ENCODE measurements at regions not wholly inside any gene's neighbourhood (a gene's known extent, or its start where the extent isn't known, plus 50 kb on each side); places are given as distances from the start of the nearest gene placed in this dataset.
"Not testable (repeated sequence)": the region's sequence is repeated elsewhere in the genome, so short reads cannot be mapped to it uniquely, and the experiment has no call there.

- Histone ChIP-seq H3K27me3 (ENCODE audit: insufficient read depth, low read length) (no peaks in the 10 kb centered on the region), H3K9ac (ENCODE audit: low read depth, low read length) (no peak overlapping the region), H3K4me1 (ENCODE audit: insufficient read depth, low read length) (no peaks in the 10 kb centered on the region), H3K9me3 (ENCODE audit: insufficient read depth, low read depth, low read length) (no peaks in the 10 kb centered on the region), H3K36me3 (ENCODE audit: insufficient read depth, low read depth, low read length) (no peaks in the 10 kb centered on the region), H3K4me3 (ENCODE audit: low read length) (no peak overlapping the region), H3K27ac (ENCODE audit: low read length) (no peak overlapping the region)
Measured at GRCh38 chr13:70284371-70284770, 176.1 kb upstream of the KLHL1 start.

GRCh38 chr13:70275841-70276240 lies 167.6 kb upstream of the KLHL1 start:
- Histone ChIP-seq H3K9ac (ENCODE audit: low read depth, low read length) (no peak overlapping the region), H3K27me3 (ENCODE audit: insufficient read depth, low read length) (no peaks in the 10 kb centered on the region), H3K4me3 (ENCODE audit: low read length) (no peak overlapping the region), H3K27ac (ENCODE audit: low read length) (no peak overlapping the region), H3K9me3 (ENCODE audit: insufficient read depth, low read depth, low read length) (no peaks in the 10 kb centered on the region), H3K4me1 (ENCODE audit: insufficient read depth, low read length) (no peaks in the 10 kb centered on the region), H3K36me3 (ENCODE audit: insufficient read depth, low read depth, low read length) (no peaks in the 10 kb centered on the region)

GRCh38 chr13:70255406-70255991 lies 147.2 kb upstream of the KLHL1 start:
- Histone ChIP-seq H3K27me3 (ENCODE audit: insufficient read depth, low read length) (no peaks in the 10 kb centered on the region), H3K4me3 (ENCODE audit: low read length) (no peak overlapping the region), H3K4me1 (ENCODE audit: insufficient read depth, low read length) (no peaks in the 10 kb centered on the region)

GRCh38 chr13:70253834-70254233 lies 145.6 kb upstream of the KLHL1 start:
- H3K9ac ChIP-seq (ENCODE audit: low read depth, low read length), result no peak overlapping the region
- H3K27ac ChIP-seq (ENCODE audit: low read length), result no peak overlapping the region
- no peaks in the 10 kb centered on the region for H3K36me3 ChIP-seq (ENCODE audit: insufficient read depth, low read depth, low read length)
- no peaks in the 10 kb centered on the region for H3K9me3 ChIP-seq (ENCODE audit: insufficient read depth, low read depth, low read length)
- H3K4me1 ChIP-seq (ENCODE audit: insufficient read depth, low read length), result 0 out of 2 replicates have a peak, but pooled peaks cover 2% of the 10 kb centered on the region
- no peaks in the 10 kb centered on the region for H3K27me3 ChIP-seq (ENCODE audit: insufficient read depth, low read length)
- no peak overlapping the region for H3K4me3 ChIP-seq (ENCODE audit: low read length)

More at GRCh38 chr13:70255406-70255991, 147.2 kb upstream of the KLHL1 start:
- Histone ChIP-seq H3K27ac (ENCODE audit: low read length) (no peak overlapping the region), H3K36me3 (ENCODE audit: insufficient read depth, low read depth, low read length) (no peaks in the 10 kb centered on the region), H3K9ac (ENCODE audit: low read depth, low read length) (no peak overlapping the region), H3K9me3 (ENCODE audit: insufficient read depth, low read depth, low read length) (no peaks in the 10 kb centered on the region)

- Histone ChIP-seq H3K36me3 (ENCODE audit: insufficient read depth, low read depth, low read length) (no peaks in the 10 kb centered on the region), H3K4me1 (ENCODE audit: insufficient read depth, low read length) (0 out of 2 replicates have a peak, but pooled peaks cover 2% of the 10 kb centered on the region), H3K27me3 (ENCODE audit: insufficient read depth, low read length) (no peaks in the 10 kb centered on the region), H3K27ac (ENCODE audit: low read length) (no peak overlapping the region), H3K4me3 (ENCODE audit: low read length) (no peak overlapping the region), H3K9ac (ENCODE audit: low read depth, low read length) (no peak overlapping the region), H3K9me3 (ENCODE audit: insufficient read depth, low read depth, low read length) (no peaks in the 10 kb centered on the region)
Measured at GRCh38 chr13:70253411-70253810, 145.2 kb upstream of the KLHL1 start.

GRCh38 chr13:70249332-70250064 lies 141.2 kb upstream of the KLHL1 start:
- Histone ChIP-seq H3K36me3 (ENCODE audit: insufficient read depth, low read depth, low read length) (no peaks in the 10 kb centered on the region), H3K9ac (ENCODE audit: low read depth, low read length) (no peak overlapping the region)

GRCh38 chr13:70237131-70237530 lies 128.9 kb upstream of the KLHL1 start:
- H3K9me3 ChIP-seq (ENCODE audit: insufficient read depth, low read depth, low read length), result no peaks in the 10 kb centered on the region; the same call in 1 of the 2 replicates
- no peak overlapping the region for H3K27ac ChIP-seq (ENCODE audit: low read length)

More at GRCh38 chr13:70249332-70250064, 141.2 kb upstream of the KLHL1 start:
- H3K9me3 ChIP-seq (ENCODE audit: insufficient read depth, low read depth, low read length), result no peaks in the 10 kb centered on the region
- no peaks in the 10 kb centered on the region for H3K27me3 ChIP-seq (ENCODE audit: insufficient read depth, low read length)
- no peak overlapping the region for H3K4me3 ChIP-seq (ENCODE audit: low read length)
- no peak overlapping the region for H3K27ac ChIP-seq (ENCODE audit: low read length)
- 0 out of 2 replicates have a peak, but pooled peaks cover 2% of the 10 kb centered on the region for H3K4me1 ChIP-seq (ENCODE audit: insufficient read depth, low read length)

GRCh38 chr13:70235565-70235964 lies 127.3 kb upstream of the KLHL1 start:
- Histone ChIP-seq H3K9me3 (ENCODE audit: insufficient read depth, low read depth, low read length) (no peaks in the 10 kb centered on the region; the same call in 1 of the 2 replicates), H3K36me3 (ENCODE audit: insufficient read depth, low read depth, low read length) (no peaks in the 10 kb centered on the region), H3K4me3 (ENCODE audit: low read length) (no peak overlapping the region), H3K27ac (ENCODE audit: low read length) (no peak overlapping the region), H3K9ac (ENCODE audit: low read depth, low read length) (no peak overlapping the region), H3K4me1 (ENCODE audit: insufficient read depth, low read length) (no peaks in the 10 kb centered on the region), H3K27me3 (ENCODE audit: insufficient read depth, low read length) (no peaks in the 10 kb centered on the region)

More at GRCh38 chr13:70237131-70237530, 128.9 kb upstream of the KLHL1 start:
- H3K4me1 ChIP-seq (ENCODE audit: insufficient read depth, low read length), result no peaks in the 10 kb centered on the region
- H3K4me3 ChIP-seq (ENCODE audit: low read length), result no peak overlapping the region
- no peak overlapping the region for H3K9ac ChIP-seq (ENCODE audit: low read depth, low read length)
- H3K36me3 ChIP-seq (ENCODE audit: insufficient read depth, low read depth, low read length), result no peaks in the 10 kb centered on the region
- H3K27me3 ChIP-seq (ENCODE audit: insufficient read depth, low read length), result no peaks in the 10 kb centered on the region

- H3K27ac ChIP-seq (ENCODE audit: low read length), result no peak overlapping the region
- H3K9me3 ChIP-seq (ENCODE audit: insufficient read depth, low read depth, low read length), result no peaks in the 10 kb centered on the region
- H3K36me3 ChIP-seq (ENCODE audit: insufficient read depth, low read depth, low read length), result no peaks in the 10 kb centered on the region
- H3K4me3 ChIP-seq (ENCODE audit: low read length), result no peak overlapping the region
- no peaks in the 10 kb centered on the region for H3K4me1 ChIP-seq (ENCODE audit: insufficient read depth, low read length)
- no peak overlapping the region for H3K9ac ChIP-seq (ENCODE audit: low read depth, low read length)
- H3K27me3 ChIP-seq (ENCODE audit: insufficient read depth, low read length), result no peaks in the 10 kb centered on the region
Measured at GRCh38 chr13:70223911-70224310, 115.7 kb upstream of the KLHL1 start.

- no peak overlapping the region for H3K27ac ChIP-seq (ENCODE audit: low read length)
- no peaks in the 10 kb centered on the region for H3K9me3 ChIP-seq (ENCODE audit: insufficient read depth, low read depth, low read length)
- no peaks in the 10 kb centered on the region for H3K36me3 ChIP-seq (ENCODE audit: insufficient read depth, low read depth, low read length)
- no peak overlapping the region for H3K4me3 ChIP-seq (ENCODE audit: low read length)
- H3K9ac ChIP-seq (ENCODE audit: low read depth, low read length), result no peak overlapping the region
- H3K27me3 ChIP-seq (ENCODE audit: insufficient read depth, low read length), result no peaks in the 10 kb centered on the region
- H3K4me1 ChIP-seq (ENCODE audit: insufficient read depth, low read length), result no peaks in the 10 kb centered on the region
Measured at GRCh38 chr13:70222926-70223325, 114.7 kb upstream of the KLHL1 start.

- Histone ChIP-seq H3K4me1 (ENCODE audit: insufficient read depth, low read length) (no peaks in the 10 kb centered on the region), H3K4me3 (ENCODE audit: low read length) (no peak overlapping the region), H3K9me3 (ENCODE audit: insufficient read depth, low read depth, low read length) (no peaks in the 10 kb centered on the region), H3K9ac (ENCODE audit: low read depth, low read length) (no peak overlapping the region), H3K27me3 (ENCODE audit: insufficient read depth, low read length) (no peaks in the 10 kb centered on the region), H3K27ac (ENCODE audit: low read length) (no peak overlapping the region), H3K36me3 (ENCODE audit: insufficient read depth, low read depth, low read length) (no peaks in the 10 kb centered on the region)
Measured at GRCh38 chr13:70218618-70219017, 110.4 kb upstream of the KLHL1 start.

GRCh38 chr13:70208968-70209367 lies 100.7 kb upstream of the KLHL1 start:
- H3K4me1 ChIP-seq (ENCODE audit: insufficient read depth, low read length); H3K9ac ChIP-seq (ENCODE audit: low read depth, low read length): not testable (repeated sequence)

More at GRCh38 chr13:70208968-70209367, 100.7 kb upstream of the KLHL1 start:
- peaks cover 37% of the 10 kb centered on the region for H3K9me3 ChIP-seq (ENCODE audit: insufficient read depth, low read depth, low read length)
- not testable (repeated sequence) for H3K27ac ChIP-seq (ENCODE audit: low read length); H3K36me3 ChIP-seq (ENCODE audit: insufficient read depth, low read depth, low read length); H3K4me3 ChIP-seq (ENCODE audit: low read length); H3K27me3 ChIP-seq (ENCODE audit: insufficient read depth, low read length)

All from iPS-20b (cell line).